C1 segment of cervical spinal cord (tissue), 14 donors: ENCODE measurements at regions not wholly inside any gene's neighbourhood (a gene's known extent, or its start where the extent isn't known, plus 50 kb on each side); places are given as distances from the start of the nearest gene placed in this dataset.

ENCODE experiments used
- DNase-seq, 14 donors: peaks; one replicate each; lab custom pipeline; 2025; lab: John Stamatoyannopoulos, UW

- peak in 4 of 14 donors; percentile 5 to 62 (median 26) for DNase-seq
Measured at GRCh38 chr22:27331526-27332281, 469.9 kb downstream of the MN1 start.

DNA sequence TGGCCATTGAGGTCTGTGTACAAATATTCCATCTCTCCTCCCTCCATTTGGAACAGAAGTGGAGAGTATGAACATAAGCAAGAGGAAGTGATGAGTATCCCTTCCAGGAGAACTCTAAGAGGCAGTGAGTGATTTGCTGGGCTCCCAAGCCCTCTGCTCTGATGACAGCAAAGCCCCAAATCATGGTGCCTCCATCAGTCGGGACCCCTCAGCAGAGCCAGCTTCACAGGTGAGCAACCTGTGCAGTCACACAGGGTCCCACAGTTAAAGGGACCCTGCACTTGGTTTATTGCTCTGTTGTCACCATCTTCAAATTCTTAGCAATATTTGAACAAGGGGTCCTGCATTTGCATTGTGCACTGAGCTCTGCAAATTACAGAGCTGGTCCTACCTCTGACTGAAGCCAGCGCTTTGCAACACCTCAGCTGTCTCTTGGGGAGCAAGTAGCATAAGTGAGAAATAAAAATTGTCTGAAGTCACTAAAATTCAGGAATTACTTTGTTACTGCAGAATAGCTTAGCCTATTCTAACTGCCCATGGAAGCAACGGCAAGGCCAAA is 466.4 kb downstream of the MN1 start:
- DNase-seq, result no peak

DNA sequence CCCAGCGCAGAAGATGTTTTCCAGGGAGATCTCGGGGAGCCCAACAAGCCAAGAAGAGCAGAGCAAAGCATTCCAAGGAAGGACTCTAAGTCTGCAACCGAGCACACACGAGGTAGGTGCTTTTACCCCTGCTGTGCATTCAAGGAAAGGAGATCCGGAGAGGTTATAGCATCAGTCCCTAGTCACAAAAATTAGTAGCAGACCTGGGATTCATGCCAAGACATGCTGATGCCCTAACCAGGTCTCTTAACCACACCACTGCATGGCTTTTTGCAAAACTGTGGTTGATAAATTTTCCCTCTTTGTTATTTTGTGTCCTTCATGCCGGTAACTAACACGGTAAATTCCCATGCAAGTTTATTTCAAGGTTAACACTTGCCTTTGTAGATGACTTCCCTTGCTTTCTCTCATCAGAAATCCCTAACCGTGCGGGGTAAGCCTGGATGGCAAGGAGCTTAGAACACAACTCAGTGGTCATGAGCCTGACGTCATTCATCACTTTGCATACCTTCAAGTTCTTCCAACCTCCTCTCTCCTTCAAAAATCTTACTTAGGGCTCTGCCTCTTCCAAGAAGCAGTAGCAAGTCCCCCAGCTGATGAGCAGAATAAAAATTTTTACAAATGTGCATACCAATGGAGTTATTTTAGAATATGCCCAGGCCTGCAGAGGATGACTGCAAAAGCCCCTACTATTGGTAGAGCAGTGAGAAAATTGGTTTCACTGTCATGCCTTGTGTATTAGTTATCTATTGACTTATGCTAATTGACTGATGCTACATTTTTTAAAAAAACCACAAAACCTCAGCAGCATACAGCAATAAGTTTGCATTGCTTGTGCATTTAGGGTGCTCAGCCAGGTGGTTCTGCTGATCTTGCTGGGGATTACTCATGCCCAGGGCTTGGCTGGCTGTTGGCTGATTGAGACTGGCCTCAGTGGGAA is 465.1 kb downstream of the MN1 start:
- DNase-seq, result no peak

DNA sequence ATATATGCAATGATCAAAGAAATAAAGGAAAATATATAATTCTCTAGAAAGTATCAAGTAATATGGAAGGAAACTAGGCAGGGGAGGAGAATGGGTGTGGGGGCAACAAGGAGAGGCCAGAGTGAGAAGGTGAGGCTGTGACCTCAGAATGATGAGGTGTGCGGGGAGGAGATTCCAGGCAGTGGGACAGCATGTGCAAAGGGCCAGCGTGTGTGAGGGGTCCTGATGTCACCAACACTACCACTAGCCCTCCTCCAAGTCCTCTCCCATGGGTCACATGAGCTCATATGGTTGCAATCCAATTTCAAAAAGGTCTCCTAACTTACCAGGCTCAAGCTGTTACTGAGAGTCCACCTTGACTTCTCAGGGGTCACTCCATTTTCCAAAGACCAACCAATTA is 463.9 kb downstream of the MN1 start:
- no peak for DNase-seq

- DNase-seq, result no peak
Measured at GRCh38 chr22:27340047-27340446, 461.5 kb downstream of the MN1 start.

DNA sequence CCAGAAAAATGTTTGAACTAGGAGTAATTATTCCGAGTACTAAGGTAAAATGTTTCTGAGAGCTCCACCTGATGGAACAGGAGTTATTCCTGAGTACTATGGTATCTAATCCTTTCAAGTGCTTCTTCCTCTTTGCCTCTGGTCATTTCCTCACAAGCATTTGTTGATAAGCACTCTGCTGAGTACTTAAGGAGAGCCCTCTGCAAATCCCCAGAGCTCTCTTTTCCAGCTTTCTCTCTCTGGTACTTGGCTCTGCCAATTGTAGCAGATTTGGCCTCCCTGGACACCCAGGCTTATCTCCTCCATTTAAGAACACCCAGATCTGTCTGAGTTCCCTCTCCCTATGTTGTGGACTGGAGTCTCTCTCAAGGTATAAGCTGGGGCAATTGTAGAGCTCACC is 457.0 kb downstream of the MN1 start:
- DNase-seq, result no peak

DNA sequence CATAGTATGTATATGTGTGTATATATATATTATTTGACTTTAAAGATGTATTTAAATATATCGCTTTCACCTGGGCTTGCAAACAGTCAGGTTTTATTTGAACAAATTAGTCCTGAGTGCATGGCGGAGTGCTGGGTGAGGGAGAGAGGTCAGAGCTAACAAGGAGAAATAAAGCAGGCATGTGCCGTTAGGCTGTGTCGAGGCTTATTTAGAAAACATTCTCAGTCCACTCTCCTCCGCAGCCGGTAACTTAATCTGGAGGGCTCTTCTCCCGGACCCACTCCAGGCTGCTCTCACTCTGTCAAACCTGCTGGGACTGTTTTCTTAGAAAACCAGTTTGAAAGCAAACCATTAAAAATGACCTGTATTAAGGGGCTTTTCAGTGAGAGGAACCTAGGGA is 455.9 kb downstream of the MN1 start:
- DNase-seq, result no peak

DNA sequence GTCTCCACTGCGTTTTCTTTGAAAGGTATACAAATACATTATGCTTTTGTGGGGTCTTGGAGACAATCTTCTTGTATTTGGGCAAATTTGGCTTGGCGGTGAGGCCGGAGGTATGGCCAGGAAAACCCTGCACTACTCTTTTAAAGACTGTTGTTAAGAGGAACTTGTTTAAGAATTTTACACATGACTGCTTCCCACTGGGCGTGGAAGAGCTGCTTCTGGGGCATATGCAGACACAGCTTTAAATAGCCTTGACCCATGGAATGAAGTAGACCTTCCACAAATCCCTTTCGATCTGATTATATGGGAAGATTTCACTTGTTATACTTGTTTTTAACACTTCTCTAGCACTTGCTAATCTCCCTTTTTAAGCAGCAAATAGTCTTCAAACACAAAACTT is 453.6 kb downstream of the MN1 start:
- no peak for DNase-seq

DNA sequence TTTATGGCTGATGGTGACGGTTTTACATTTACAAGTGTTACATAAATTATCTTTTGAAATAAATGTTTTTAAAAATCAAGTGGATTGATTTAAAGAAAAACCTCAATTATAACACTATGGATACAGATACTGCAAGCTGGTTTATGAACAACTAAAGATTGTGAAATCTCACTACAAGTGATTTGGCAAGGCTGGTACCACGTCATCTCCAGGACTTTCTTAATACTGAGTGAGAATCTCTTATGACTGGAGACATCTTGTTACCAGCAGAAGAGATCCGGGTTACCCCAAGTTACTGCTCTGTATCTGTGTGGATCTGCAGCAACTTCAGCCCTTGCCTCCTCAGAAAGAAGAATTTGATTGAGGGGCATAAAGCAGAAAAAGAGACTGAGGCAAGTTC is 452.9 kb downstream of the MN1 start:
- no peak for DNase-seq

GRCh38 chr22:27349456-27349855 is 452.1 kb downstream of the MN1 start:
- DNase-seq, result no peak

DNA sequence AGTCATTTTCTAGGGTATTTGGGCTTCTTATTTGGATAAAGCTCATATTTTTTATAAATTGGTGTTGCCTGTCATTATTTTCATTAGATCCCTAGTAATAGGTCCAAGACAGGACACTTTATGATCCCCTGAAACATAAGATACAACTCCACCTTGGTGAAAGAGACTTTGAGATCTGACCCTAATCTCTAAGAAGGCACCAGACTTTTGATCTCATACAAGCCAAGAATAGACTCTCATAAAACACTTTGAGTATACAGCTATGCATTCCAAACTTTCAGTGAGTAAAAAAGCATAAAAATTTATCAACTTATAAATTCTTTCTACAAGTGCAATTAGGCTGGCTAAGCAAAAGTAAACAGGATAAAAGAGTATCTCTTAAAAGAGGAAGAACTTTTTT is 451.2 kb downstream of the MN1 start:
- no peak for DNase-seq

DNA sequence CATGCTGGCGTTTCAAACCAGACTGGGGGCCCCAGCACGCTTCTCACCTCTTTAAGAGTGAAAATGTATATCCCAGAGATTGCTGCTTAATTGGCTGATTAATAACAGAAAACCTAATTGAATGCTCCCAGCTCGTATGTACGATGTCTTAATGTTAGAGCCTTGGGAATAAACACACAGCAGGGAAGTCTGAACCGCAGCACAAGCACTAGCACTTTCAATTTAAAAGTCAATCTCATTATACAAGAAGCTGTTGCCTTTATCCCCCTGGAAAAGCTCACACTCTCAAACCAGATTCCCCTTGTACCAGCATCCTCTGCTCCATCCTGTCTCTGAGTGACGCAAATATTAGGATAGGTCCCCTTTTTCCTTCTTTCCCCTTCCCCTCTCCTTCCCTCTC is 449.1 kb downstream of the MN1 start:
- DNase-seq, result no peak

DNA sequence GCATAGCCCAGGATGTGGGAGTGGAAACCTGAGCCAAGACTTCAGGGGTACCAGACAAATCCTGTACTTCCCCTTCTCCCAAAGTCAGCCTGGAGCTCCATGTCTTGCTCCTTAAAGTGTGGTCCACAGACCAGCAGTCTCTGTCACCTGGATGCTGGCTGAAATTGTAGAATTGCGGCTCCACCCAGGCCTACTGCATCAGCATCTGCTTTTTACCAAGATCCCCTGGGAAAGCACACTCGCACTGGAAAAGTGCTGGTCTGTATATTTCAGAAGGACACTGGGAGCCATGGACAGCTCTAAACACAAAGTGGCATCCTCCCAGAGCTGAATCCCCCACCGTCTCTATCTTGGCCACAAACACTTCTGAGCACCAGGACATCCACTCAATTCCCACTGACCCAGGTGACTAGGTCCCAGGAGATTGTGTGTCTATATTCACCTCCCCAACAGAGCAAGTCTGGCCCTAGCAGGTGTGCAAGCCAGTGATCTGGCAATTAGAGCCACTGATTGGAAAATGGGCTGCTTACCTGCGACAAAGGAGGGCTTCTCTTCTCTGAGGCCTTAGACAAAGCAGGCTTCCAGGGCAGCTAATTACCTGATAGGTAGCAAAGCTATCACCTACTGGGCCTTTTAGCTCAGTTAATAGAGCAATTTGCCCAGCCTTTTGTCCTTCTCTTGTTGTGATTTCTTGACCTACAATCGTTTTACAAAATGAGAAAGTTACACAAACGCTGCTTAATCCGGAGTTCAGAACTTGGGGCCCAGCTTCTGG is 443.3 kb downstream of the MN1 start:
- DNase-seq, result no peak

GRCh38 chr22:27370269-27370668 is 431.3 kb downstream of the MN1 start:
- DNase-seq, result no peak

GRCh38 chr22:27370987-27371386 is 430.6 kb downstream of the MN1 start:
- no peak for DNase-seq

GRCh38 chr22:27372364-27372763 is 429.2 kb downstream of the MN1 start:
- no peak for DNase-seq

- no peak for DNase-seq
Measured at GRCh38 chr22:27372969-27373670, 428.4 kb downstream of the MN1 start.

GRCh38 chr22:27377501-27378295 is 423.9 kb downstream of the MN1 start:
- DNase-seq, result no peak

- no peak for DNase-seq
Measured at GRCh38 chr22:27378311-27378800, 423.2 kb downstream of the MN1 start.

DNA sequence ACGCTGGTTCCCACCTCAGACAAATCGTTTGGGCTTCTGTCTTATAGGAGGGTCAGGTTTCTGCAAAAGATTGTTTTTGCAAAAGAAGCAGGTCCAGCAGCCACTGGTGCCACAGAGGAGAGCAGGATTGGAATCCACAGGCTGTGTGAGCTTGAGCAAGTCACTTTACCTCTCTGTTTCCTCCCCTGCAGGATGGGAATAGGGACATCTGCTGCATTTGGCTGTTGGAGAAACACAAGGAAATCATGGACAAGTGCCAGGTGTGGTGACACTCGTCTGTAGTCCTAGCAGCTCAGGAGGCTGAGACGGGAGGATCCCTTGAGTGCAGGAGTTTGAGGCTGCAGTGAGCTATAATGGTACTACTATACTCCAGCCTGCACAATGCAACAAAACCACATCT is 422.6 kb downstream of the MN1 start:
- no peak for DNase-seq
